NCI-H2227 (cell line): ENCODE measurements at regions not wholly inside any gene's neighbourhood (a gene's known extent, or its start where the extent isn't known, plus 50 kb on each side); places are given as distances from the start of the nearest gene placed in this dataset.

ENCODE experiments used
- DNase-seq: peaks from one replicate; lab custom pipeline; 2025; ENCODE audit not compliant: unreplicated experiment; lab: John Stamatoyannopoulos, UW

- DNase-seq = peak; percentile 7
Observed at GRCh38 chr6:127641905-127642304, 64.9 kb downstream of the C6orf58 start.
